Uterus (tissue), 3 donors: ENCODE measurements at regions not wholly inside any gene's neighbourhood (a gene's known extent, or its start where the extent isn't known, plus 50 kb on each side); places are given as distances from the start of the nearest gene placed in this dataset.

Experiments
- DNase-seq, 2 donors: peaks; one replicate each; pipeline ENCODE4 v3.0.0-alpha.2; 2019 to 2020
- H3K27ac ChIP-seq, 2 donors: fragments of 200-600 bp; sonication (generic); 1 replicate in 1 of 2; 2 replicates in 1 of 2; pipeline ENCODE4 v1.5.1; 2016 to 2018
- H3K27me3 ChIP-seq, 2 donors: fragments of 200-600 bp; sonication (generic); one replicate each; pipeline ENCODE4 v1.5.1; 2018 to 2019; ENCODE audit warnings: control low read depth in 1 of 2
- H3K36me3 ChIP-seq, 2 donors: fragments of 200-600 bp; sonication (generic); one replicate each; pipeline ENCODE4 v1.5.1; 2019; ENCODE audit warnings: control low read depth in 1 of 2
- H3K4me1 ChIP-seq, 2 donors: fragments of 200-600 bp; sonication (generic); one replicate each; pipeline ENCODE4 v1.5.1; 2018 to 2019; ENCODE audit warnings: control low read depth in 1 of 2
- H3K4me3 ChIP-seq, 2 donors: fragments of 200-600 bp; sonication (generic); 1 replicate in 1 of 2; 2 replicates in 1 of 2; pipeline ENCODE4 v1.5.1; 2018 to 2019; ENCODE audit warnings: mild to moderate bottlenecking in 1 of 2
- H3K9me3 ChIP-seq, 2 donors: fragments of 200-600 bp; sonication (generic); one replicate each; pipeline ENCODE4 v1.5.1; 2019; ENCODE audit warnings: control low read depth in 1 of 2
- POLR2A ChIP-seq, 2 donors: fragments of 450-650 bp; IDR thresholded peaks; one replicate each; pipeline ENCODE4 v1.6.1; 2016; ENCODE audit warnings: antibody characterized with exemption in 2 of 2, mild to moderate bottlenecking in 1 of 2, moderate library complexity in 1 of 2
- intact Hi-C: fragments of 100-400 bp; cut with DNase I; formaldehyde crosslinking; loops from one replicate; pipeline ENCODE4 v1.15.1; 2023; ENCODE audit warnings: low total_unique reads
- TF ChIP-seq, protein P1 (sequence below), 4 experiments: fragments of 200-600 bp in 2 of 4; fragments of 450-650 bp in 2 of 4; sonication (generic) in 2 of 4; IDR thresholded peaks; one replicate each; pipeline ENCODE4 v1.5.1; 2016 to 2019; ENCODE audit warnings: antibody characterized with exemption in 4 of 4, mild to moderate bottlenecking in 2 of 4, moderate library complexity in 1 of 4
- donor health status: DM: yes; HTN: yes; CAD: no.

DNA sequence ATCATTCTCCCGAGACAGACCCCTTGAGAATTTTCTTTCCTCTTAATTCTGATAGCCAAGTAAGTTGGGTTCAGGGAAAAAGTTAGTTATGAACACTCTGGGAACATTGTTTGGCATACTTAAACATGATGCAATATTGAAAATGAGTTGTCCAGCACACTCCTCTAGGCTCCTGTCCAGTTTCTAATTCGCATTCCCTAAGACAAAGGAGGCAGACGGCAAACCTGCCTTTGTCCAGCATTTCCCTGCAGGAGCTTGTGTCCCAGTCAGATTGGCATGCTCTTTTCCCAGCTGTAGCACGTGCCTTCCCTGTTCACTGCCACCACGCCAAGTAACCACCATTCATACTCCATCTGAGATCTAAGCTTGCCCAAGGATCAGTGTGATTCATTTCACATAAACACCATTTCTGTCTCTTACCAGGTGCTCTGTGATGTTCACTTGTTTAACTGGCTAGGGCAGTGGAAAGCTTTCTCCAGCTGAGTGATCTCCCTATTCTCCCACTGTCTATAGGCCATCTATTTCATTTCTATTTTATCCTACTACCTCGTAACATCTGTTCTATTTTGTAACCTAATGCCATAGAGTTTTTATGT is 150.0 kb upstream of the EPB41L3 start:
- H3K36me3 ChIP-seq, result no peaks in the 10 kb centered on the region
- TF ChIP-seq, protein P1, sequence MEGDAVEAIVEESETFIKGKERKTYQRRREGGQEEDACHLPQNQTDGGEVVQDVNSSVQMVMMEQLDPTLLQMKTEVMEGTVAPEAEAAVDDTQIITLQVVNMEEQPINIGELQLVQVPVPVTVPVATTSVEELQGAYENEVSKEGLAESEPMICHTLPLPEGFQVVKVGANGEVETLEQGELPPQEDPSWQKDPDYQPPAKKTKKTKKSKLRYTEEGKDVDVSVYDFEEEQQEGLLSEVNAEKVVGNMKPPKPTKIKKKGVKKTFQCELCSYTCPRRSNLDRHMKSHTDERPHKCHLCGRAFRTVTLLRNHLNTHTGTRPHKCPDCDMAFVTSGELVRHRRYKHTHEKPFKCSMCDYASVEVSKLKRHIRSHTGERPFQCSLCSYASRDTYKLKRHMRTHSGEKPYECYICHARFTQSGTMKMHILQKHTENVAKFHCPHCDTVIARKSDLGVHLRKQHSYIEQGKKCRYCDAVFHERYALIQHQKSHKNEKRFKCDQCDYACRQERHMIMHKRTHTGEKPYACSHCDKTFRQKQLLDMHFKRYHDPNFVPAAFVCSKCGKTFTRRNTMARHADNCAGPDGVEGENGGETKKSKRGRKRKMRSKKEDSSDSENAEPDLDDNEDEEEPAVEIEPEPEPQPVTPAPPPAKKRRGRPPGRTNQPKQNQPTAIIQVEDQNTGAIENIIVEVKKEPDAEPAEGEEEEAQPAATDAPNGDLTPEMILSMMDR (IDR thresholded peaks at IDR 0.05), result no peak
- intact Hi-C loops, result no loop called here
- H3K27ac ChIP-seq, result no peak overlapping the region
- no peak overlapping the region for H3K4me3 ChIP-seq
- no peaks in the 10 kb centered on the region for H3K9me3 ChIP-seq
- H3K4me1 ChIP-seq, result no peaks in the 10 kb centered on the region
- H3K27me3 ChIP-seq, result no peaks in the 10 kb centered on the region
- DNase-seq, result no peak

- TF ChIP-seq, protein P1 (IDR thresholded peaks at IDR 0.05), result no peak
- TF ChIP-seq POLR2A (IDR thresholded peaks at IDR 0.05), result no peak
- no peak for DNase-seq
- Histone ChIP-seq H3K4me3 (no peak overlapping the region), H3K27me3 (no peaks in the 10 kb centered on the region), H3K9me3 (no peaks in the 10 kb centered on the region), H3K4me1 (no peaks in the 10 kb centered on the region), H3K36me3 (no peaks in the 10 kb centered on the region), H3K27ac (no peak overlapping the region)
- intact Hi-C loops, result no loop called here
Observed at GRCh38 chr18:5678779-5679406, 135.1 kb upstream of the EPB41L3 start.

DNA sequence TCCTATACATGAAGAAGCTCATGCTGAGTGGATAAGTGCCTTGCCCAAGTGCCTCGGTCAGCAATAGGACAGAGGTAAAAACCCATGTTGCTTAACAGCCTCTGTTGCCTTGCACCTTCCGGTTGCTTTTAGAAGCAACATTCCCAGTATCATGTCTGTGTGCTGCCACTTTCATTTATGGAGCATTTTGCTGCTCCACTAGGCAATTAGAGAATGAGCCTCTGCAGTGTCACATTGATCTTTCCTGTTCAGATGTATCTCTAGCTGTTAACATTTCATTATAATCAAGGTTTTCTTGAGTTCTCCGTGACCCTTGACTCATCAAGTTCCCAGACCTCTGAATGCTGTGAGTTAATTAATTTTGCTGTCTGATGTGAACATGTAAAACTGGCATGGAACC is 134.5 kb upstream of the EPB41L3 start:
- no peak for DNase-seq
- TF ChIP-seq POLR2A (IDR thresholded peaks at IDR 0.05), result no peak
- Histone ChIP-seq H3K9me3 (no peaks in the 10 kb centered on the region), H3K27me3 (no peaks in the 10 kb centered on the region), H3K4me3 (no peak overlapping the region), H3K27ac (no peak overlapping the region), H3K36me3 (no peaks in the 10 kb centered on the region), H3K4me1 (no peaks in the 10 kb centered on the region)
- intact Hi-C loops, result no loop called here

GRCh38 chr18:5673616-5674015 is 129.8 kb upstream of the EPB41L3 start:
- no peaks in the 10 kb centered on the region for H3K27me3 ChIP-seq
- no peaks in the 10 kb centered on the region for H3K9me3 ChIP-seq
- no peaks in the 10 kb centered on the region for H3K36me3 ChIP-seq
- TF ChIP-seq POLR2A (IDR thresholded peaks at IDR 0.05), result no peak
- TF ChIP-seq, protein P1 (IDR thresholded peaks at IDR 0.05), result no peak
- no peaks in the 10 kb centered on the region for H3K4me1 ChIP-seq
- no peak overlapping the region for H3K4me3 ChIP-seq
- H3K27ac ChIP-seq, result no peak overlapping the region
- intact Hi-C loops, result no loop called here
- DNase-seq, result no peak

GRCh38 chr18:5669585-5669984 is 125.8 kb upstream of the EPB41L3 start:
- intact Hi-C loops, result no loop called here
- Histone ChIP-seq H3K9me3 (no peaks in the 10 kb centered on the region), H3K27me3 (no peaks in the 10 kb centered on the region), H3K36me3 (no peaks in the 10 kb centered on the region), H3K4me1 (no peaks in the 10 kb centered on the region), H3K27ac (no peak overlapping the region), H3K4me3 (no peak overlapping the region)
- no peak for DNase-seq
- no peak for TF ChIP-seq POLR2A (IDR thresholded peaks at IDR 0.05)
- TF ChIP-seq, protein P1 (IDR thresholded peaks at IDR 0.05), result no peak
